ENCODE measurements at regions not wholly inside any gene's neighbourhood (a gene's known extent, or its start where the extent isn't known, plus 50 kb on each side); places are given as distances from the start of the nearest gene placed in this dataset.

DNA sequence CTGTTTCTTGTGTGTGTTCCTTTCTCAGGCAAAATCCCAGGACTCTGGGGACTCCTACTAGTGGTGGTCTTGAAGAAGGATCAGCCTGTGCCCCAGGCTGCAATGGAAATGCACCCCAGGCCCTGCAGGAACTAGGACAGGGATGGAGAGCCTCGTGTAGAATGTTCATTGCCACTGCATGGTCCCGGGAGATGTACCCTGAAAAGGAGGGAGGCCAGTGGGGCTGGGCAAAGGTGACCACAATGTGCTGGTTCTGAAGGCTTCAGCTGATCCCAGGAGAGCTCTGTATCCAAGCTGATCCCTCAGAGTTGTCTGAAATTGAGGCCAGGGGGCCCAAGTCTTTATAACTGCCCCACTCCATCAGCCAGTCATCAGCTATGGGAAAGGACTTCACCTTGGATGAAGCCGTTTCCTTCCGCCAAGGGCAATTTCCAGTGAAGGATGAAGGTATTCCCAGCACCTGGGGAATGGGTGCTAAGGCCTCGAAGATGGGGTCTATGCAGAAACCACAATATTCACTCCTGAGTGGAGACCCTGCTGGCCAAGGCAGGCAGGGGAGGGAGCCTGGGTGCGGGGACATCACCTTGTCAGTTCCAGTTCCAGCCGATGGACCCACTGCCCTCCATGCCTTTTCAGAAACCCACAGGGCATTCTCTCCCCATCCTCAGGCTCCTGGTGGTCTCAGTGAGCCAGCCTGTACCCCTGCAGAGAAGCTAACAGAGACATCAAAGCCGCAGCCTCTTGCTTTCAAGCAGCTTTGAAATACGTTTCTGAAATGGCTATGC lies 59.9 kb upstream of the CDH5 start:
- no peak overlapping the region for H3K27ac Mint-ChIP-seq
- TF ChIP-seq, protein P1, sequence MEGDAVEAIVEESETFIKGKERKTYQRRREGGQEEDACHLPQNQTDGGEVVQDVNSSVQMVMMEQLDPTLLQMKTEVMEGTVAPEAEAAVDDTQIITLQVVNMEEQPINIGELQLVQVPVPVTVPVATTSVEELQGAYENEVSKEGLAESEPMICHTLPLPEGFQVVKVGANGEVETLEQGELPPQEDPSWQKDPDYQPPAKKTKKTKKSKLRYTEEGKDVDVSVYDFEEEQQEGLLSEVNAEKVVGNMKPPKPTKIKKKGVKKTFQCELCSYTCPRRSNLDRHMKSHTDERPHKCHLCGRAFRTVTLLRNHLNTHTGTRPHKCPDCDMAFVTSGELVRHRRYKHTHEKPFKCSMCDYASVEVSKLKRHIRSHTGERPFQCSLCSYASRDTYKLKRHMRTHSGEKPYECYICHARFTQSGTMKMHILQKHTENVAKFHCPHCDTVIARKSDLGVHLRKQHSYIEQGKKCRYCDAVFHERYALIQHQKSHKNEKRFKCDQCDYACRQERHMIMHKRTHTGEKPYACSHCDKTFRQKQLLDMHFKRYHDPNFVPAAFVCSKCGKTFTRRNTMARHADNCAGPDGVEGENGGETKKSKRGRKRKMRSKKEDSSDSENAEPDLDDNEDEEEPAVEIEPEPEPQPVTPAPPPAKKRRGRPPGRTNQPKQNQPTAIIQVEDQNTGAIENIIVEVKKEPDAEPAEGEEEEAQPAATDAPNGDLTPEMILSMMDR (IDR thresholded peaks at IDR 0.05): no peak
- no peak for DNase-seq
- Histone ChIP-seq H3K27me3 (replicated peaks in 1 of 4; ENCODE audit: control extremely low read depth in 1 of 4, control insufficient read depth in 3 of 4, insufficient read depth in 4 of 4, low read length in 3 of 4) (peaks cover 0 to 3% (median 0%) of the 10 kb centered on the region in 4 experiments), H3K4me2 (replicated peaks; ENCODE audit: low read depth, low read length, poor library complexity, severe bottlenecking) (no peak overlapping the region), H3K4me3 (ENCODE audit: control extremely low read depth in 1 of 5, extremely low read depth in 1 of 5, insufficient read depth in 1 of 5, low read depth in 2 of 5, low read length in 4 of 5) (no peak overlapping the region), H3K79me2 (ENCODE audit: control insufficient read depth, insufficient read depth, low read length) (no peaks in the 10 kb centered on the region), H3K27ac (ENCODE audit: low read length in 2 of 2) (no peak overlapping the region), H3K9me3 (ENCODE audit: control extremely low read depth in 1 of 3, control insufficient read depth in 2 of 3, insufficient read depth in 1 of 3, low read length in 2 of 3) (no peaks in the 10 kb centered on the region), H3K4me1 (ENCODE audit: control insufficient read depth in 2 of 2, insufficient read depth in 2 of 2, low read length in 2 of 2) (no peaks in the 10 kb centered on the region), H3K36me3 (replicated peaks in 1 of 2; ENCODE audit: control extremely low read depth in 1 of 2, control insufficient read depth in 1 of 2, extremely low read depth in 1 of 2, insufficient read depth in 2 of 2, low read length in 1 of 2) (no peaks in the 10 kb centered on the region), H4K20me1 (ENCODE audit: control insufficient read depth, insufficient read depth, low read length, poor library complexity, severe bottlenecking) (no peaks in the 10 kb centered on the region), H2AFZ (ENCODE audit: insufficient read depth, low read depth, low read length, poor library complexity, severe bottlenecking) (no peak overlapping the region), H3K9ac (ENCODE audit: low read length) (no peak overlapping the region)
- no peak for ATAC-seq (ENCODE audit: low read depth)
- H3K4me3 Mint-ChIP-seq: no peak overlapping the region
- intact Hi-C loops (cut with micrococcal nuclease): no loop called here
- H3K9me3 Mint-ChIP-seq (ENCODE audit: insufficient read depth): no peaks in the 10 kb centered on the region
- POLR2A ChIA-PET: no interaction called here
- CTCF ChIA-PET: no interaction called here
- H3K27me3 Mint-ChIP-seq: peaks cover 20% of the 10 kb centered on the region
- no peaks in the 10 kb centered on the region for H3K4me1 Mint-ChIP-seq
- WGBS (ENCODE audit: insufficient coverage): 88% methylated on average over 6 of the region's 9 CpGs

DNA sequence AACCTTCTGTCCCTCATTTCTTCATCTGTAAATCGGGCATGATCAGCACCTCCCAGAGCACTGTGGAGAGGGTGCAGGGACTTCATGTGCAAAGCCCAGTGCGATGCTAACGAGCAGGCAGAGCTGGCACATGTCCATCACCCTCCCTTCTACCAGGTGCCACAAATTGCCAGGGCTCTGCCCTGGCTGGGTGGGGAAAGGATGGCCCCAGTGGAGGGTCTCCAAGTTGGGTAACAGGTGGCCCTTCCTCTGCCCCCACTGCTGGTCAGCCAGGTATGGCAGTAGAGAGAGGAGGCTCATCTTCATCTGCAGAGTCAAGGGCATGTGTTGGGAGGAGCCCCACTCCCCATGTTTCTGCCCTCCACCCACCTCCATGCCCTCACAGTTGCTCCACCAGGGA lies 61.5 kb upstream of the CDH5 start:
- ChIA-PET POLR2A (no interaction called here), CTCF (interaction anchor here (1.2 kb wide), 1 partner anchor 11 kb away, joined by 3 read pairs; no protein-coding TSS in a partner anchor)
- H3K4me3 ChIP-seq (ENCODE audit: control extremely low read depth in 1 of 5, extremely low read depth in 1 of 5, insufficient read depth in 1 of 5, low read depth in 2 of 5, low read length in 4 of 5): no peak overlapping the region
- peaks cover 0 to 3% (median 0%) of the 10 kb centered on the region in 4 experiments for H3K27me3 ChIP-seq (replicated peaks in 1 of 4; ENCODE audit: control extremely low read depth in 1 of 4, control insufficient read depth in 3 of 4, insufficient read depth in 4 of 4, low read length in 3 of 4)
- H3K4me1 ChIP-seq (ENCODE audit: control insufficient read depth in 2 of 2, insufficient read depth in 2 of 2, low read length in 2 of 2): no peaks in the 10 kb centered on the region
- H2AFZ ChIP-seq (ENCODE audit: insufficient read depth, low read depth, low read length, poor library complexity, severe bottlenecking): no peak overlapping the region
- no peaks in the 10 kb centered on the region for H3K4me1 Mint-ChIP-seq
- H3K27ac Mint-ChIP-seq: no peak overlapping the region
- intact Hi-C loops (cut with micrococcal nuclease): no loop called here
- no peaks in the 10 kb centered on the region for H4K20me1 ChIP-seq (ENCODE audit: control insufficient read depth, insufficient read depth, low read length, poor library complexity, severe bottlenecking)
- H3K79me2 ChIP-seq (ENCODE audit: control insufficient read depth, insufficient read depth, low read length): no peaks in the 10 kb centered on the region
- H3K9me3 Mint-ChIP-seq (ENCODE audit: insufficient read depth): no peaks in the 10 kb centered on the region
- H3K4me3 Mint-ChIP-seq: no peak overlapping the region
- TF ChIP-seq EZH2 (IDR thresholded peaks at IDR 0.05; ENCODE audit: borderline replicate concordance, insufficient read depth, low read depth, low read length, poor library complexity, severe bottlenecking): no peak
- TF ChIP-seq, protein P1 (IDR thresholded peaks at IDR 0.05): no peak
- H3K9me3 ChIP-seq (ENCODE audit: control extremely low read depth in 1 of 3, control insufficient read depth in 2 of 3, insufficient read depth in 1 of 3, low read length in 2 of 3): peaks cover 0 to 7% (median 0%) of the 10 kb centered on the region in 3 donors
- whole genome bisulfite sequencing (ENCODE audit: insufficient coverage): no CpG with 5 or more reads among the region's 3 CpGs
- no peaks in the 10 kb centered on the region for H3K36me3 ChIP-seq (replicated peaks in 1 of 2; ENCODE audit: control extremely low read depth in 1 of 2, control insufficient read depth in 1 of 2, extremely low read depth in 1 of 2, insufficient read depth in 2 of 2, low read length in 1 of 2)
- no peak overlapping the region for H3K27ac ChIP-seq (ENCODE audit: low read length in 2 of 2)
- no peak for ATAC-seq (ENCODE audit: low read depth)
- DNase-seq: no peak
- H3K9ac ChIP-seq (ENCODE audit: low read length): no peak overlapping the region
- H3K27me3 Mint-ChIP-seq: peaks cover 20% of the 10 kb centered on the region
- no peak overlapping the region for H3K4me2 ChIP-seq (replicated peaks; ENCODE audit: low read depth, low read length, poor library complexity, severe bottlenecking)
